ENCODE measurements at regions not wholly inside any gene's neighbourhood (a gene's known extent, or its start where the extent isn't known, plus 50 kb on each side); places are given as distances from the start of the nearest gene placed in this dataset.

DNA sequence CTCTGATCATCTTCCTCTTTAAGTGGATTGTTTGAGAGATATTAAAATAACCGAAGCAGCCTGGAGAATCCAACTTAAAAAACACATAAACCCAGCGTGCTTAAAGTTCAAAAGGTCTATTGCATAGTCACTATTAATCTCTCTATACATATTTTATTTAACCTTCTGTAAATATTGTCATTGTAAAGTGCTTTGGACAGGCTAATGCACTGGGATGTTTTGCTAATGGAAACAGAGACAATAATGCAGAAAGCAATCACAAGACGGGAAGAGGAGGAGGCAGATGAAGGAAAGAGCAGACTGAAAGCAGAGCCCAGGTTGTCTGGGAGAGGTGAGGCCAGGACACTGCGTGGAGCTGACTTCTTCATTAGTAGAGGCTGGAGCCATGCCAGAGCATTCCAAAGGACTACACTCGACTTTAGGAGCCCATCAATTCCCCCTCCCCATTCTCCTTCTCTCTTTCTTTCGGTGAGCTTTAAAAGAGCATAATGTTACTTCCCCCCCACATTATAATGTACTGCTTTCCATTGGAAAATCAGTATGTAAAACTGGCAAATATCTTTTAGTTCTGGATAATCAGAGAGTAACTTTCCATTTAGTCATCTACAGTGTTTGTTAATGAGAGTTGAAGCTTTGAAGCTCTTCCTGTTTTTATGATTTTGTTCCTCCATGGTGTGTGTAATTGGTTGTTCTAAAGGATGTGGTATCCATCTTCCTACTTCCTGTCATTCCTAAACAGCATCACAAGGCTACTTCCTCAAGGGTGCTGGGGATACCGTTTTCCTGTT lies 307.3 kb upstream of the MPDZ start:
- no peak for TF ChIP-seq EZH2phosphoT487 (IDR thresholded peaks at IDR 0.05; ENCODE audit: borderline replicate concordance, low read depth, low read length)
- TF ChIP-seq, protein P1, sequence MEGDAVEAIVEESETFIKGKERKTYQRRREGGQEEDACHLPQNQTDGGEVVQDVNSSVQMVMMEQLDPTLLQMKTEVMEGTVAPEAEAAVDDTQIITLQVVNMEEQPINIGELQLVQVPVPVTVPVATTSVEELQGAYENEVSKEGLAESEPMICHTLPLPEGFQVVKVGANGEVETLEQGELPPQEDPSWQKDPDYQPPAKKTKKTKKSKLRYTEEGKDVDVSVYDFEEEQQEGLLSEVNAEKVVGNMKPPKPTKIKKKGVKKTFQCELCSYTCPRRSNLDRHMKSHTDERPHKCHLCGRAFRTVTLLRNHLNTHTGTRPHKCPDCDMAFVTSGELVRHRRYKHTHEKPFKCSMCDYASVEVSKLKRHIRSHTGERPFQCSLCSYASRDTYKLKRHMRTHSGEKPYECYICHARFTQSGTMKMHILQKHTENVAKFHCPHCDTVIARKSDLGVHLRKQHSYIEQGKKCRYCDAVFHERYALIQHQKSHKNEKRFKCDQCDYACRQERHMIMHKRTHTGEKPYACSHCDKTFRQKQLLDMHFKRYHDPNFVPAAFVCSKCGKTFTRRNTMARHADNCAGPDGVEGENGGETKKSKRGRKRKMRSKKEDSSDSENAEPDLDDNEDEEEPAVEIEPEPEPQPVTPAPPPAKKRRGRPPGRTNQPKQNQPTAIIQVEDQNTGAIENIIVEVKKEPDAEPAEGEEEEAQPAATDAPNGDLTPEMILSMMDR (conservative IDR thresholded peaks at IDR 0.05; ENCODE audit: low read length) = no peak
- H3K4me3 ChIP-seq (ENCODE audit: low read depth, low read length, poor library complexity, severe bottlenecking) = no peak overlapping the region
- H3K9me2 ChIP-seq (ENCODE audit: insufficient read depth, low read length) = no peaks in the 10 kb centered on the region
- H3K9me3 ChIP-seq (ENCODE audit: low read length) = no peaks in the 10 kb centered on the region
- POLR2A ChIA-PET = no interaction called here
- no peak for DNase-seq (ENCODE audit: low spot score)
- no peaks in the 10 kb centered on the region for H4K20me1 ChIP-seq (ENCODE audit: insufficient read depth, low read length)
- no peak overlapping the region for H2AFZ ChIP-seq (ENCODE audit: low read length)
- CTCF ChIA-PET (ENCODE audit: unreplicated experiment) = no interaction called here
- H3K36me3 ChIP-seq (ENCODE audit: insufficient read depth, low read length) = no peaks in the 10 kb centered on the region
- H3K4me1 ChIP-seq (ENCODE audit: insufficient read depth, low read length, poor library complexity, severe bottlenecking) = no peaks in the 10 kb centered on the region
- no peaks in the 10 kb centered on the region for H3K79me2 ChIP-seq (ENCODE audit: insufficient read depth, low read depth, low read length)
- H3K27ac ChIP-seq (ENCODE audit: low read depth, low read length, poor library complexity, severe bottlenecking) = no peak overlapping the region
- BruUV-seq (replicated peaks) = no TSS peak
- H3K4me2 ChIP-seq (ENCODE audit: low read length) = no peak overlapping the region
- intact Hi-C loops (cut with micrococcal nuclease; ENCODE audit: unreplicated experiment) = no loop called here

DNA sequence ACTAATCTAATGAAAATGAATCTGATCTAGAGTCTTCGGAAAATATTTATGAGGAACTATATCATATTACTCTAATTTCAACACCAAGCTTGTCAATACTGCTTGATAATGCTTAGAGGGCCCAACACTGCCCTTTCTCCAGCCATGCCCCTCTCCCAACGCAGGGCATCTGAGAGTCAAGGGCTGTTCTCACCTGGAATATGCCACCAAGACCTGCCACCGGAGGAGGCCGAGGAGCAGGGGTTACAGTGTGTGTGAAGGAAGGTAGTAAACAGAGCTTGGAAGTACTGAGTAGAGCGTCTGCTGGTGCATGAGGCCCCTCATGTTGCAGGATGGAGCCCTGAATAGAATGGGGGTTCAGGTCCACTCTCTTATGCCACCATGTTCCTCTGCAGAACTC lies 301.3 kb upstream of the MPDZ start:
- intact Hi-C loops (cut with micrococcal nuclease; ENCODE audit: unreplicated experiment) = no loop called here
- no peak overlapping the region for H2AFZ ChIP-seq (ENCODE audit: low read length)
- no TSS peak for BruUV-seq (replicated peaks)
- H3K4me2 ChIP-seq (ENCODE audit: low read length) = no peak overlapping the region
- no peaks in the 10 kb centered on the region; the same call in 1 of the 2 replicates for H4K20me1 ChIP-seq (ENCODE audit: insufficient read depth, low read length)
- TF ChIP-seq EZH2phosphoT487 (IDR thresholded peaks at IDR 0.05; ENCODE audit: borderline replicate concordance, low read depth, low read length) = no peak
- TF ChIP-seq, protein P1 (conservative IDR thresholded peaks at IDR 0.05; ENCODE audit: low read length) = no peak
- H3K4me1 ChIP-seq (ENCODE audit: insufficient read depth, low read length, poor library complexity, severe bottlenecking) = no peaks in the 10 kb centered on the region
- H3K36me3 ChIP-seq (ENCODE audit: insufficient read depth, low read length) = no peaks in the 10 kb centered on the region
- CTCF ChIA-PET (ENCODE audit: unreplicated experiment) = no interaction called here
- no peak overlapping the region for H3K4me3 ChIP-seq (ENCODE audit: low read depth, low read length, poor library complexity, severe bottlenecking)
- H3K9me2 ChIP-seq (ENCODE audit: insufficient read depth, low read length) = no peaks in the 10 kb centered on the region
- no peaks in the 10 kb centered on the region for H3K79me2 ChIP-seq (ENCODE audit: insufficient read depth, low read depth, low read length)
- H3K9me3 ChIP-seq (ENCODE audit: low read length) = no peaks in the 10 kb centered on the region
- H3K27ac ChIP-seq (ENCODE audit: low read depth, low read length, poor library complexity, severe bottlenecking) = no peak overlapping the region
- POLR2A ChIA-PET = no interaction called here
- DNase-seq (ENCODE audit: low spot score) = no peak

DNA sequence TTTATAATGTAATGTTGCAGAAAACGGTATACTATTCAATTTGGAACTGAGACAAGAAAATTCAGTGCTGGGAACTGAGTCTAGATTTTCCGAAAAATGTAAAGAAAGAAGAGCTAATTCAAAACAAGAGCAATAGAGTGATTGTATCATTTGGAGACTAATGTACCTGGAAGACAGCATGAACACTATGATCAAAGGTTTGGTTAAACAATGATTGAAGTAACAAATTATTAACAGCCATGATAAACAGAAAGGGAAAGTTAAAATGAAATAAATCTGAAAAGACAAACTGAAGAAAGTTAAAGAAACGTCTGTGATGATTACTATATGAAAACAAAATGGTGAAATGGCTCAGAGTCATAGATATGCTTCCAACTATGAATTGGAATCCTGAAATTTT lies 300.6 kb upstream of the MPDZ start:
- no TSS peak for BruUV-seq (replicated peaks)
- Histone ChIP-seq H2AFZ (ENCODE audit: low read length) (no peak overlapping the region), H4K20me1 (ENCODE audit: insufficient read depth, low read length) (no peaks in the 10 kb centered on the region; the same call in 1 of the 2 replicates), H3K79me2 (ENCODE audit: insufficient read depth, low read depth, low read length) (no peaks in the 10 kb centered on the region), H3K4me1 (ENCODE audit: insufficient read depth, low read length, poor library complexity, severe bottlenecking) (no peaks in the 10 kb centered on the region), H3K4me3 (ENCODE audit: low read depth, low read length, poor library complexity, severe bottlenecking) (no peak overlapping the region), H3K9me3 (ENCODE audit: low read length) (no peaks in the 10 kb centered on the region), H3K27ac (ENCODE audit: low read depth, low read length, poor library complexity, severe bottlenecking) (no peak overlapping the region), H3K36me3 (ENCODE audit: insufficient read depth, low read length) (no peaks in the 10 kb centered on the region), H3K4me2 (ENCODE audit: low read length) (no peak overlapping the region), H3K9me2 (ENCODE audit: insufficient read depth, low read length) (no peaks in the 10 kb centered on the region)
- no peak for TF ChIP-seq EZH2phosphoT487 (IDR thresholded peaks at IDR 0.05; ENCODE audit: borderline replicate concordance, low read depth, low read length)
- TF ChIP-seq, protein P1 (conservative IDR thresholded peaks at IDR 0.05; ENCODE audit: low read length) = no peak
- no peak for DNase-seq (ENCODE audit: low spot score)
- POLR2A ChIA-PET = interaction anchor here (0.7 kb wide), 1 partner anchor 1397 kb away, joined by 3 read pairs; no protein-coding TSS in a partner anchor
- intact Hi-C loops (cut with micrococcal nuclease; ENCODE audit: unreplicated experiment) = no loop called here
- CTCF ChIA-PET (ENCODE audit: unreplicated experiment) = no interaction called here

Measured in OCI-LY7 (cell line).